ENCODE measurements at regions not wholly inside any gene's neighbourhood (a gene's known extent, or its start where the extent isn't known, plus 50 kb on each side); places are given as distances from the start of the nearest gene placed in this dataset.

GRCh38 chr7:41579961-41580935 lies 122.6 kb downstream of the INHBA start:
- H3K4me3 ChIP-seq (ENCODE audit: low read depth, low read length) = no peak overlapping the region
- TF ChIP-seq CTCF (IDR thresholded peaks at IDR 0.05; ENCODE audit: low read depth, low read length) = no peak

- no peak for TF ChIP-seq CTCF (IDR thresholded peaks at IDR 0.05; ENCODE audit: low read depth, low read length)
- no peak overlapping the region for H3K4me3 ChIP-seq (ENCODE audit: low read depth, low read length)
Observed at GRCh38 chr7:41578700-41579099, 124.2 kb downstream of the INHBA start.

- no peak overlapping the region for H3K4me3 ChIP-seq (ENCODE audit: low read depth, low read length)
- TF ChIP-seq CTCF (IDR thresholded peaks at IDR 0.05; ENCODE audit: low read depth, low read length) = no peak
Observed at GRCh38 chr7:41576166-41576565, 126.7 kb downstream of the INHBA start.

- H3K4me3 ChIP-seq (ENCODE audit: low read depth, low read length) = no peak overlapping the region
- no peak for TF ChIP-seq CTCF (IDR thresholded peaks at IDR 0.05; ENCODE audit: low read depth, low read length)
Observed at GRCh38 chr7:41574377-41574776, 128.5 kb downstream of the INHBA start.

- no peak overlapping the region for H3K4me3 ChIP-seq (ENCODE audit: low read depth, low read length)
- no peak for TF ChIP-seq CTCF (IDR thresholded peaks at IDR 0.05; ENCODE audit: low read depth, low read length)
Observed at GRCh38 chr7:41573862-41574261, 129.0 kb downstream of the INHBA start.

GRCh38 chr7:41573443-41573842 lies 129.4 kb downstream of the INHBA start:
- no peak overlapping the region for H3K4me3 ChIP-seq (ENCODE audit: low read depth, low read length)
- TF ChIP-seq CTCF (IDR thresholded peaks at IDR 0.05; ENCODE audit: low read depth, low read length) = no peak

GRCh38 chr7:41573015-41573414 lies 129.9 kb downstream of the INHBA start:
- no peak for TF ChIP-seq CTCF (IDR thresholded peaks at IDR 0.05; ENCODE audit: low read depth, low read length)
- no peak overlapping the region for H3K4me3 ChIP-seq (ENCODE audit: low read depth, low read length)

All from WI38 (cell line).